T47D (cell line): ENCODE measurements at regions not wholly inside any gene's neighbourhood (a gene's known extent, or its start where the extent isn't known, plus 50 kb on each side); places are given as distances from the start of the nearest gene placed in this dataset.
"Not testable (repeated sequence)": the region's sequence is repeated elsewhere in the genome, so short reads cannot be mapped to it uniquely, and the experiment has no call there.

Source experiments
- DNase-seq, 2 experiments: peaks; one replicate each; pipeline versions ENCODE4 v3.0.0 to v3.0.0-alpha.2; 2011 to 2012; ENCODE audit warnings: low read depth in 1 of 2, low spot score in 1 of 2
- JUND ChIP-seq: IDR thresholded peaks from 2 replicates; pipeline ENCODE4 v1.6.1; 2012; ENCODE audit warnings: low read depth
- in situ Hi-C: cut with HindIII; loops from 2 replicates; pipeline ENCODE4 v1.10.0; 2016; ENCODE audit warnings: low sequenced_read_pairs, low pct_unique_long_range_greater_than_20kb

GRCh38 chr4:112708772-112709171 is 71.8 kb downstream of the LARP7 start:
- no peak for TF ChIP-seq JUND
- no peak for DNase-seq
- in situ Hi-C loops = no loop called here

GRCh38 chr4:112714922-112715901 is 78.3 kb downstream of the LARP7 start:
- no peak for TF ChIP-seq JUND
- DNase-seq = no peak
- in situ Hi-C loops = no loop called here

GRCh38 chr4:112717856-112718255 is 80.9 kb downstream of the LARP7 start:
- DNase-seq = no peak
- TF ChIP-seq JUND = no peak
- in situ Hi-C loops = no loop called here

- no peak for TF ChIP-seq JUND
- in situ Hi-C loops = no loop called here
- no peak for DNase-seq
Measured at GRCh38 chr4:112721627-112722026, 84.7 kb downstream of the LARP7 start.

GRCh38 chr4:112726041-112726440 is 89.1 kb downstream of the LARP7 start:
- no peak for DNase-seq
- TF ChIP-seq JUND = no peak
- in situ Hi-C loops = no loop called here

- DNase-seq, in situ Hi-C loops: not testable (repeated sequence)
Measured at GRCh38 chr4:112727728-112728127, 90.8 kb downstream of the LARP7 start.

- no peak for DNase-seq
- TF ChIP-seq JUND = no peak
- in situ Hi-C loops = no loop called here
Measured at GRCh38 chr4:112731715-112732114, 94.8 kb downstream of the LARP7 start.

- DNase-seq = no peak
- TF ChIP-seq JUND = no peak
- in situ Hi-C loops = no loop called here
Measured at GRCh38 chr4:112732142-112732541, 95.2 kb downstream of the LARP7 start.

- no peak for DNase-seq
- in situ Hi-C loops = no loop called here
- no peak for TF ChIP-seq JUND
Measured at GRCh38 chr4:112735474-112735951, 98.6 kb downstream of the LARP7 start.

GRCh38 chr4:112736718-112737135 is 99.8 kb downstream of the LARP7 start:
- TF ChIP-seq JUND = no peak
- DNase-seq = no peak
- in situ Hi-C loops = no loop called here

- no peak for TF ChIP-seq JUND
- no peak for DNase-seq
- in situ Hi-C loops = no loop called here
Measured at GRCh38 chr4:112739442-112739841, 102.5 kb downstream of the LARP7 start.

GRCh38 chr4:112747036-112747435 is 110.1 kb downstream of the LARP7 start:
- TF ChIP-seq JUND = no peak
- in situ Hi-C loops = no loop called here
- DNase-seq = no peak

- no peak for DNase-seq
- no peak for TF ChIP-seq JUND
- in situ Hi-C loops = no loop called here
Measured at GRCh38 chr4:112748352-112748878, 111.5 kb downstream of the LARP7 start.

GRCh38 chr4:112750749-112751148 is 113.8 kb downstream of the LARP7 start:
- in situ Hi-C loops, DNase-seq: not testable (repeated sequence)
